Glutamatergic neuron (in vitro differentiated cells): ENCODE measurements at regions not wholly inside any gene's neighbourhood (a gene's known extent, or its start where the extent isn't known, plus 50 kb on each side); places are given as distances from the start of the nearest gene placed in this dataset.

Experiments
- DNase-seq: peaks from one replicate; pipeline ENCODE4 v3.0.0; 2022
- H3K27ac Mint-ChIP-seq: one replicate; pipeline ENCODE4 v1.8.0; 2020; ENCODE audit warnings: mild to moderate bottlenecking, mixed read lengths, inconsistent platforms; ENCODE audit not compliant: unreplicated experiment
- H3K27me3 Mint-ChIP-seq: one replicate; pipeline ENCODE4 v1.8.0; 2020; ENCODE audit warnings: mild to moderate bottlenecking, moderate library complexity, mixed read lengths, inconsistent platforms; ENCODE audit not compliant: unreplicated experiment
- H3K36me3 Mint-ChIP-seq: one replicate; pipeline ENCODE4 v1.8.0; 2020; ENCODE audit warnings: mild to moderate bottlenecking, mixed read lengths, inconsistent platforms; ENCODE audit not compliant: unreplicated experiment
- H3K4me1 Mint-ChIP-seq: one replicate; pipeline ENCODE4 v1.8.0; 2020; ENCODE audit warnings: mild to moderate bottlenecking, low read depth, mixed read lengths, inconsistent platforms; ENCODE audit not compliant: unreplicated experiment
- H3K4me3 Mint-ChIP-seq: one replicate; pipeline ENCODE4 v1.8.0; 2020; ENCODE audit warnings: mild to moderate bottlenecking, mixed read lengths, inconsistent platforms; ENCODE audit not compliant: unreplicated experiment
- H3K9me3 Mint-ChIP-seq: one replicate; pipeline ENCODE4 v1.8.0; 2020; ENCODE audit warnings: mild to moderate bottlenecking, moderate library complexity, mixed read lengths, inconsistent platforms; ENCODE audit not compliant: unreplicated experiment
- TF ChIP-seq, protein P1 (sequence below): fragments of 200-600 bp; sonication (generic); IDR thresholded peaks from one replicate; pipeline ENCODE4 v1.5.0; 2021; ENCODE audit not compliant: partially characterized antibody, unreplicated experiment

DNA sequence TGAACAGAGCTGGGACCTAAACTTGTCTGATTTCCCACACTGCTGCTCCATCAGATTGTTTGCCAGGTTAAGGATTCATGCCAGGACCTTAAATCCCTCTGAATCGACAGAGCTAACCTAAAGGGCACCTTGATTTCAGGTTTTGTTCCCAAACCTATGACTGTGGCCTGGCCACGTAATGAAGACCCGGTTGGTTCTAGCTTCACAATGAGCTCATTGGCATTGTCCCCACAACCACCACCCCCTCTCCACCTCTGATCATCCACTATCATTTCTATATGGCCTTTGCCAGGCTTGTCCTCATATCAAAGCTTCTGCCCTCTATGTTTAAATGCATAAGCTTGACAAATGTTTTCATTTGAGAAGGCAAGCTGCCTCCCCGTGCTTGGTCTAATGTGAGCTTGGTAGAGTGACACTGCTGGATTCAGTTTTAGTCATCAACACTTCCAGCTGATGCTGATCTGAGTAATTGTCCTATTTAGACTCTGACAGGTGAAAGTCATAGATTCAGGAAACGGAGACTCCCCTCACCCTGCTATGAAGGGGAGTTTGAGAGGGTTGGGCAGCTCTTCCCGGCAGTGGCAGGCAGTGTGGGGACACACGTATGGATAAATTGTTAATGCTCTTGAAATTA, 407.1 kb upstream of the CFAP20DC start:
- H3K4me3 Mint-ChIP-seq: no peak overlapping the region

DNA sequence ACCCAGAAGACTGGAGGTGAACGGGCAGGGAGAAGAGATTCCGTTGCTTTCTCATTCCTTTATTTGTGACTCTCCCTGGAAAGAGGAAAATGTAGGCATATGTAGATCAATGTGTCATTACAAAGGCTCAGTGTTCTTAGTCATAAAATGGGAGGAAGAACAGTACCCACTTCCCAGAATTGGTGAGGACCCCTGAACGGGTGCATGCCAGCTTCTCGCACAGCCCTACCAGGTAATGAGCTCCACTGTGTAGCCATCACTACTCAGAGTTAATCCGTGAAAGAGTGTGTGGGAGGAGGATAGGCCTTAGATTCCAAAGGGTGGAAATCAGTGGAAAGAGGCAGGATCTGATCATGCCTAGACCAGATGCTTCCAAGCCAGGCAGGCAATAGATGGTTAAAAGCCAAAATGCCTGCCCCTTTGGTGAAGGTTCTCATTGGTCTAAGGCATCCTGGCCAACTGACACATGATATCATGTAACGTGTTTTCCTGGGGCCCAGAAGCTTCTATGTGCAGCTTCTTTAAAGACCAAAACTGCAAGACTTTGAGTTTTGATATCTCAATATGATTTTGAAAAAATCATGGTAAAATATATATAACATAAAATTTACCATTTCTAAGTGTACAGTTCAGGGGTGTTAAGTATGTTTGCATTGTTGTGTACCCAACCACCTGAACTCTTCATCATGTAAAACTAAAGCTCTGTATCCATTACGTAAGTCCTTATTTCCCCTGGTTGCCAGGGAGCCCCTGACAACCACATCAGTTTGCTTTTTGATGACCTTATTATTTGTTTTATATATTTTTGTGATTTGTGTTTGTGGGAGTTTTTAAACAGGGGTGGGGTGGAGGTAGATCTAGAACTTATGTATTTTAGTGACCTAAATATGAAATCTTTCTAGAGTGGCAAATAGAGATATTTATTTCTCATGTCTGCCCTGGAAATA, 402.2 kb upstream of the CFAP20DC start:
- H3K4me1 Mint-ChIP-seq: no peaks in the 10 kb centered on the region
- no peak overlapping the region for H3K27ac Mint-ChIP-seq
- no peaks in the 10 kb centered on the region for H3K27me3 Mint-ChIP-seq
- TF ChIP-seq, protein P1, sequence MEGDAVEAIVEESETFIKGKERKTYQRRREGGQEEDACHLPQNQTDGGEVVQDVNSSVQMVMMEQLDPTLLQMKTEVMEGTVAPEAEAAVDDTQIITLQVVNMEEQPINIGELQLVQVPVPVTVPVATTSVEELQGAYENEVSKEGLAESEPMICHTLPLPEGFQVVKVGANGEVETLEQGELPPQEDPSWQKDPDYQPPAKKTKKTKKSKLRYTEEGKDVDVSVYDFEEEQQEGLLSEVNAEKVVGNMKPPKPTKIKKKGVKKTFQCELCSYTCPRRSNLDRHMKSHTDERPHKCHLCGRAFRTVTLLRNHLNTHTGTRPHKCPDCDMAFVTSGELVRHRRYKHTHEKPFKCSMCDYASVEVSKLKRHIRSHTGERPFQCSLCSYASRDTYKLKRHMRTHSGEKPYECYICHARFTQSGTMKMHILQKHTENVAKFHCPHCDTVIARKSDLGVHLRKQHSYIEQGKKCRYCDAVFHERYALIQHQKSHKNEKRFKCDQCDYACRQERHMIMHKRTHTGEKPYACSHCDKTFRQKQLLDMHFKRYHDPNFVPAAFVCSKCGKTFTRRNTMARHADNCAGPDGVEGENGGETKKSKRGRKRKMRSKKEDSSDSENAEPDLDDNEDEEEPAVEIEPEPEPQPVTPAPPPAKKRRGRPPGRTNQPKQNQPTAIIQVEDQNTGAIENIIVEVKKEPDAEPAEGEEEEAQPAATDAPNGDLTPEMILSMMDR: no peak
- no peak overlapping the region for H3K4me3 Mint-ChIP-seq
- DNase-seq: no peak
- H3K9me3 Mint-ChIP-seq: no peaks in the 10 kb centered on the region
- no peaks in the 10 kb centered on the region for H3K36me3 Mint-ChIP-seq

More for the DNA sequence above, 407.1 kb upstream of the CFAP20DC start:
- TF ChIP-seq, protein P1: no peak
- Mint-ChIP-seq H3K27me3 (peaks cover 5% of the 10 kb centered on the region), H3K9me3 (peaks cover 1% of the 10 kb centered on the region), H3K27ac (no peak overlapping the region), H3K36me3 (no peaks in the 10 kb centered on the region), H3K4me1 (no peaks in the 10 kb centered on the region)
- DNase-seq: no peak

DNA sequence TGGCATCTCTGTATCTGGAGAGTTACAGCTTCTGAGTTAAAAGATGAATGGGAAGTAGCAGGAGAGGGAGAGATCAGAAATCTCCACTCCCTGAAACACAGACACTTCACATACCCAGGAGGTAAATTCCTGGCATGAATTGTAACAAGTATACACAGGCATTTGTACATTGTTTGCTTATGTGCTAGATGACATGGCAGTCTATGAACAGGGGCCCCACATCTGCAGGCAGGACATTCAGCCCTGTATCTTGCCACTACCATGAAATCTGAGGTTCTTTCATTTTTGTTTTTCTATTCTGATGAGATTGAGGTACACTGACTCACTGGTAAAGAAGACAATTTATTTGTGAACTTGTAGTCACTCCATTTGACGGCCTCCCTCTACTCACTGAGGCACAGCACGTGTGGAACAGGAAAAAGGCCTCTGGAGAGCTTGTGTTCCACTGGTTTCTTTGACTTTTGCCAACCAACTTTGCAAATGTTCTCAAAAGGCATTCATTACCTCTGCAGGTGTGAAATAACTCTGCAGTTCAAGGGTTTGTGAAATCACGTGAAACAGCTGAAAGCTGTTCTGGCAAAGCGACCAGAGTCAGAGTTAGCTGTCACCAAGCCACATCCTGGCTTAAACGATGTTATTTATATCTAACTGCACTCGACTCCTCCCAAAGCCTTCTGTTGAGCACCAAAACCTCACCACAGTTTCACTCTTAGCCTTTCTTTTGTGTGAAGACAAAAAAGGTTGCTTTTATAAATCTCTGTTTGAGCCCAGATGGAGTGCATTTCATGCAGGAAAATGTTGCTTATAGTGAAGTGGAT, 401.3 kb upstream of the CFAP20DC start:
- TF ChIP-seq, protein P1: no peak
- Mint-ChIP-seq H3K27ac (no peak overlapping the region), H3K9me3 (no peaks in the 10 kb centered on the region), H3K36me3 (no peaks in the 10 kb centered on the region), H3K27me3 (no peaks in the 10 kb centered on the region), H3K4me3 (no peak overlapping the region), H3K4me1 (no peaks in the 10 kb centered on the region)
- no peak for DNase-seq

DNA sequence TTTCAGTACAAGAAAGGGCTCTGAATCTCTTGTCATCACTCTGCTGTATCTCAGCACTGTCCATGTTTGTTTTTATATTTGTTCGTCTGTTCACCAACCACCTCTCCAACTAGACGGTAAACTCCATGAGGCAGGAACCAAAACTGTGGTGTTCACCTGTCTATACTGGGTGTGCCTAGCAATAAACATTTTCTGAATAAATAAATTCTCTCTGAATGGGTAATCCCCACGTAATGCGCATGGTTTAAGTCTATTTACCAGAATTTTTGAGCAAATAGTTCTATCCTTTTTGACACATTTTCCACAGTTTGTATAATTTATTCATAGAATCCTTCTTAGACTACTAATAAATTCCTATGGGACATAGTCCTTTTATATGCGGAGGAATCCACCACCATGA, 400.6 kb upstream of the CFAP20DC start:
- H3K27me3 Mint-ChIP-seq: no peaks in the 10 kb centered on the region
- DNase-seq: no peak
- no peaks in the 10 kb centered on the region for H3K4me1 Mint-ChIP-seq
- no peaks in the 10 kb centered on the region for H3K9me3 Mint-ChIP-seq
- H3K27ac Mint-ChIP-seq: no peak overlapping the region
- H3K36me3 Mint-ChIP-seq: no peaks in the 10 kb centered on the region
- TF ChIP-seq, protein P1: no peak
- no peak overlapping the region for H3K4me3 Mint-ChIP-seq
